NT2/D1 (cell line): ENCODE measurements at regions not wholly inside any gene's neighbourhood (a gene's known extent, or its start where the extent isn't known, plus 50 kb on each side); places are given as distances from the start of the nearest gene placed in this dataset.

ENCODE experiments used
- SUZ12 ChIP-seq: IDR thresholded peaks from 2 replicates; pipeline ENCODE4 v1.6.1; 2011; ENCODE audit not compliant: insufficient read length, insufficient read depth; ENCODE audit errors: extremely low read depth
- YY1 ChIP-seq: IDR thresholded peaks from 2 replicates; pipeline ENCODE4 v1.6.1; 2011; ENCODE audit not compliant: insufficient read length, insufficient read depth

- TF ChIP-seq YY1 (no peak), SUZ12 (no peak)
Measured at GRCh38 chr10:117823980-117824379, 222.8 kb downstream of the RAB11FIP2 start.
